H1 (cell line): ENCODE measurements at regions not wholly inside any gene's neighbourhood (a gene's known extent, or its start where the extent isn't known, plus 50 kb on each side); places are given as distances from the start of the nearest gene placed in this dataset.

Experiments
- MAX ChIP-seq: IDR thresholded peaks from 2 replicates; pipeline ENCODE4 v1.6.1; 2012; ENCODE audit warnings: inconsistent platforms
- TF ChIP-seq, protein P1 (sequence below), 3 experiments: IDR thresholded peaks; 1 replicate in 2 of 3; 2 replicates in 1 of 3; pipeline versions ENCODE4 v1.5.1 to v1.6.1; 2011; ENCODE audit warnings: low read length in 3 of 3, mild to moderate bottlenecking in 3 of 3, inconsistent platforms in 2 of 3, low read depth in 1 of 3, moderate library complexity in 1 of 3; ENCODE audit not compliant: insufficient read depth in 1 of 3; ENCODE audit errors: control extremely low read depth in 1 of 3

DNA sequence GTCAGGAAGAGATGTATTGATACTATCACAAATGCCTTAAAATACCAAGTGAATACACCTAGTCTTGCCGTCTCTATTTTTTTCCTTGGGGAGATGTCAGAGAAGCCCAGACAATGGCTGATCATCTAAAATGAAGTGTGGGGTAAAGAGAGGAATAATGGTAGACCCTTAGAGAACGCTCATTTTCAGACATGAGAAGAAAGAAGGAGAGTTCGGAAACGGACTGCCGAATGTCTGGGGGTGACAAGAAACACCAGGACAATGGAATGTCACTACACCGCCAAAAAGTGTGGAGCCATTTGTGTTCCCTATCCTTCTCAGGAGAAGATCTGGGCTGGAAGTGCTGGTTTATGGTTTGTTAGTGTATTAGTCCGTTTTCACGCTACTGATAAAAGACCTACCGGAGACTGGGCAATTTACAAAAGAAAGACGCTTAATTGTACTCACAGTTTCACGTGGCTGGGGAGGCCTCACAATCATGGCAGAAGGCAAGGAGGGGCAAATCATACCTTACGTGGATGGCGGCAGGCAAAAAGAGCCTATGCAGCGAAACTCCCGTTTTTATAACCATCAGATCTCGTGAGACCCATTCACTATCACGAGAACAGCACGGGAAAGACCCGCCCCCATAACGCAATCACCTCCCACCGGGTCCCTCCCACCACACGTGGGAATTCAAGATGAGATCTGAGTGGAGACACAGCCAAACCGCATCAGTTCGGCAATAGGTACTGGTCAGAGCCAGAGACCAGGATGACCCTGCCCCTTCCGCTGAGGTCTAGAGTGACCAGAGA, 743.7 kb downstream of the GALR1 start:
- TF ChIP-seq MAX, result no peak
- TF ChIP-seq, protein P1, sequence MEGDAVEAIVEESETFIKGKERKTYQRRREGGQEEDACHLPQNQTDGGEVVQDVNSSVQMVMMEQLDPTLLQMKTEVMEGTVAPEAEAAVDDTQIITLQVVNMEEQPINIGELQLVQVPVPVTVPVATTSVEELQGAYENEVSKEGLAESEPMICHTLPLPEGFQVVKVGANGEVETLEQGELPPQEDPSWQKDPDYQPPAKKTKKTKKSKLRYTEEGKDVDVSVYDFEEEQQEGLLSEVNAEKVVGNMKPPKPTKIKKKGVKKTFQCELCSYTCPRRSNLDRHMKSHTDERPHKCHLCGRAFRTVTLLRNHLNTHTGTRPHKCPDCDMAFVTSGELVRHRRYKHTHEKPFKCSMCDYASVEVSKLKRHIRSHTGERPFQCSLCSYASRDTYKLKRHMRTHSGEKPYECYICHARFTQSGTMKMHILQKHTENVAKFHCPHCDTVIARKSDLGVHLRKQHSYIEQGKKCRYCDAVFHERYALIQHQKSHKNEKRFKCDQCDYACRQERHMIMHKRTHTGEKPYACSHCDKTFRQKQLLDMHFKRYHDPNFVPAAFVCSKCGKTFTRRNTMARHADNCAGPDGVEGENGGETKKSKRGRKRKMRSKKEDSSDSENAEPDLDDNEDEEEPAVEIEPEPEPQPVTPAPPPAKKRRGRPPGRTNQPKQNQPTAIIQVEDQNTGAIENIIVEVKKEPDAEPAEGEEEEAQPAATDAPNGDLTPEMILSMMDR (IDR thresholded peaks at IDR 0.05; ENCODE audit: control extremely low read depth in 1 of 3, insufficient read depth in 1 of 3, low read depth in 1 of 3, low read length in 3 of 3), result no peak
